ENCODE measurements at regions not wholly inside any gene's neighbourhood (a gene's known extent, or its start where the extent isn't known, plus 50 kb on each side); places are given as distances from the start of the nearest gene placed in this dataset.

- TF ChIP-seq POLR2A (IDR thresholded peaks at IDR 0.05; ENCODE audit: borderline replicate concordance, extremely low read depth, insufficient read depth, insufficient read length) (no peak), MAX (IDR thresholded peaks at IDR 0.05) (no peak), EZH2 (IDR thresholded peaks at IDR 0.05) (no peak), CTCF (IDR thresholded peaks at IDR 0.05 in 2 of 3, conservative IDR thresholded peaks at IDR 0.05 in 1 of 3; ENCODE audit: borderline replicate concordance in 1 of 3, insufficient read depth in 1 of 3, low read depth in 2 of 3, low read length in 2 of 3) (no peak), YY1 (IDR thresholded peaks at IDR 0.05; ENCODE audit: extremely low read depth, insufficient replicate concordance, low read depth, low read length) (no peak), ZNF274 (IDR thresholded peaks at IDR 0.05; ENCODE audit: low read depth, low read length) (no peak), ZBTB33 (IDR thresholded peaks at IDR 0.05; ENCODE audit: extremely low read depth, insufficient replicate concordance, low read length) (no peak), POLR2AphosphoS5 (IDR thresholded peaks at IDR 0.05; ENCODE audit: low read depth, low read length) (no peak), TCF7L2 (IDR thresholded peaks at IDR 0.05; ENCODE audit: borderline replicate concordance, extremely low read depth, insufficient read depth, insufficient read length) (no peak), JUND (IDR thresholded peaks at IDR 0.05) (no peak), ATF3 (IDR thresholded peaks at IDR 0.05) (no peak)
These were observed 115.8 kb upstream of the HAND1 start for GRCh38 chr5:154593796-154594195.
